GM21619 (cell line): ENCODE measurements at regions not wholly inside any gene's neighbourhood (a gene's known extent, or its start where the extent isn't known, plus 50 kb on each side); places are given as distances from the start of the nearest gene placed in this dataset.
"Not testable (repeated sequence)": the region's sequence is repeated elsewhere in the genome, so short reads cannot be mapped to it uniquely, and the experiment has no call there.

Experiments used
- ATAC-seq: cut with Tn5 transposase; IDR thresholded peaks from one replicate; pipeline ENCODE4 v1.9.1; 2021; ENCODE audit not compliant: unreplicated experiment

DNA sequence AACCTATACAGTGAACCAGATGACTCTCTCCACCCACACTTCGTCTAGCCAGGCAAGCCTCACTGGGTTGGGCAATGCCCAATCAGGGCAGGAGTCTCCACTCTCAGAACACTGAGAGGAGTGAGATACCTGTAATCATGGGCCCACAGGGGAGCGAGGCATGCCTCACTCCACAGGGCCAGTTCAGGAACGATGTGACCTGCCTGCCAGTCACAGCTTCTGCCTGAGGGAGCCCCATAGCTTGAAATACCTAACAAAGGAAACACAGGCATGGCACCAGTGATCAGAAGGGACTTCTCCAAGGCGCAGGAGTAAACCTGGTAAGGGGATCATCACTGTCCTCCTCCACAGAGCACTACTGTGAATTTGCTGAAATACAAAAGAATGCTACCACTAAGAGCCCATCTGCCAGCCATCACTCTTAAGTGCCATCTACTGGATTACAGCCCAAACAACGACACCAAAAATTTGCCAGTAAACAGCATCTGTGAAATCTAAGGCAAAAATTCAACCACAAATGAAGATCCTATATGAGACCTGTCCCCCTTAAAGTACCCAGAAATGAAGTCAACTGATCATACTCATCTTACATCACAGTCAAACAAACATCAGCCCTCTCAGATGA lies 689.9 kb upstream of the SEMA6D start:
- no peak for ATAC-seq

DNA sequence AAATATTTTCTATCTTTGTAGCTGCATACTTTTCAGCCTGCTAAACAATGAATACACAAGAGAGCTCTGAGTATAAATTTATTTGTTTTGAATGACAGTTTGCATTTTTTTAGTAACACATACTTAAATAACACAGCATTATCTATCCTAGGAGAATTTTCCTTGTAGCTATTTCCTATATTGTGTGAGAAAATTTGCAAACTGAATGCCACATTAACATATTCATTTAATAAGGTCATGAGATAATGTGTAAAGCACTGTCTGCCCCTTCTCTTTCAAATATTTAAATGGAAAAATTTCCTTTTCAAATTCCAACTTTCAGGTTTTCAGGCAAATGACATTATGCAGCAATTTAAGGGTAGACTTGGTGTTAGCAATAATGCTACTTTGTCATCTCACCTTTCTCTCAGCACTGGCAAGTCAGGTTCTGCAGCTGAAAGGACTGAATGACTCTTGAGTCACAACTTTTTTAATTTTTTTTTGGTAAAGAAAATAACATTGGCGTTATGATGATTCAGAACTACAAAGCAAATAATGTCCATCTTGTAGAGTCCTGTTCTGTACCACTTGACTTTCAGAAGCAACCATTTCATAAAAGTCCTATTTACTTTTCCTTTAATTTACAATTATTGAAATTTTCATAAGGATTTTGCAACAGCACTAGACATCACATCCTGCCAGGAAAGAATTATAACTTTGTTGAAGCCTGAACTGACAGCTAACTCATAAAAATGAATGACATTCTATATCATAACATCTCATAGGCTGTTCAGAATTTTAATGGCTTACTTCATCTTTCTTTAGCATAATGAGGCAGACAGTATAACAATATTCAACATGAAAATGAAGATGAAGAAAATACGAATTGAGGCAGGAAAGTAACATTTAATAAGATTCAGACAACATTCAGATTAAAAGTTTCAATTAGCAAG lies 681.6 kb upstream of the SEMA6D start:
- no peak for ATAC-seq

DNA sequence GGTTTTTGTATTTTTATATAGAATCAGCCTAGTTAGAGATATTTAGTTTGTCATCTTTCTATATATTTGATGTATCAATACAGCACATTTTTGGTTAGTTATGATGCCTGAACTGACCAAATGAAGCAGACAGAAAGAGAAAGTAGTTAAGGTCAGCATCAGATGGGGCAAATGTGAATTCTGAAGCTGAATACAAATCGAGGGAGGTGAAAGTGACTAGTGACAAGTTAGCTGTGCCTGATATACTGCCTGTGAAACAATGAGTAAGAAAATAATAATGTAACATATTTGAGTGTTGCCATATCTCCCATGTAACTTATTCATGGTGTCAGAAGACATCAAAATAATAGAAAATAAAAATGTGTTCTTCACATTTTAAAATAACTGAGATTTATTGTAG lies 680.3 kb upstream of the SEMA6D start:
- no peak for ATAC-seq

DNA sequence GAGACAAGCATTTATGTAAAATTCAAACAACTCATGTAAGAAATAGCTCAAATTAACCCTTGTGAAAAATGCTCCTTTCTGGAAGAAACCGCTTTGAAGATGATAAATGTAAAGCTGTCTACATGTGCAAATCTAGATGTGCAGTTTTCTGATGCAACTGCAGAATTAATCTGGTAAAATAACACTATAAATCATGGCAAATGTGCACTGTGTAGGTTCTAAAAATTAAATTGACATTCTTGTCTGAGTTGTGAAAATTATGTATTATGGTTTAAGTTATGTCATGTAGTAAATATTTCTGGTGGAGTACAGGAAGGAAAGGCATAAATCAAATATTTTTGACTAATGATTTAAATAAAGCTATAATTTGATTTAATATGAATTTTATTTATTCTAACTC lies 678.1 kb upstream of the SEMA6D start:
- ATAC-seq, result no peak

DNA sequence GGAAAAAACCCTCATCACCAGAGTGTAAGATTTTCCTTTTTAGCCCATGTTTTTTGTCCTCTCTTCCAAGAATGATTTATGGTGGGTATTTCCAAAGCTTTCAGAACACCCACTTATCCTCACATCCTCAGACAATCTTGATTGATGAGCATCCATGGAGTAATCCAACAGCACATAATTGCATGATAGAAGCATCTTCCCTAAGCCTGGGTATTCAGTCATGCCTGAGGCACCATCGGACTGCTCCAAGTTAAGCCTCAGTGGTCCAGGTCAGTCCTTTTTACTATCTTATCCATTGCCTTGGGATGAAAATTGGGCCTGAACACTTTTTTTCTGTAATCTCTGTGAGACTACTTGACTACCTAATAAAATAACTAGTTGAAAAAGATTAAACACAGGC lies 676.0 kb upstream of the SEMA6D start:
- ATAC-seq, result no peak

DNA sequence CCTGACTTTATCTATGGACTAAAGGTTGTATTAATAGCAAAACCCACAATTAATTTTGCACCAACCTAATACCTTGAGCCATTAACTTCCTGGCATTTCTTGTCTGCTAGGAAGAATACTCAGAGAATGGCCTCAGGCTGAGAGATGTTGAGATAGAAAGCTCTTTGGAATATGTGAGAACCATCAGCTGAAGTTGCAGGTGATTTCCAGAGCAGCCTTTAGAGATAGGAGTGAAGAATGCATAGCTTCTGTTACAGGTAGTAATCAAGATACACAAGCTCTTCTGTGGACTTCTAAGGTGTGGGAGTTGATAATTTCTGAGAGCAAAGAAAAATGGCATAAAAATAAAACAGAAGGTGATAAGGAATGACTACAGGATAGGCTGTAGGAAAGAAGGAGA lies 669.3 kb upstream of the SEMA6D start:
- not testable (repeated sequence) for ATAC-seq

DNA sequence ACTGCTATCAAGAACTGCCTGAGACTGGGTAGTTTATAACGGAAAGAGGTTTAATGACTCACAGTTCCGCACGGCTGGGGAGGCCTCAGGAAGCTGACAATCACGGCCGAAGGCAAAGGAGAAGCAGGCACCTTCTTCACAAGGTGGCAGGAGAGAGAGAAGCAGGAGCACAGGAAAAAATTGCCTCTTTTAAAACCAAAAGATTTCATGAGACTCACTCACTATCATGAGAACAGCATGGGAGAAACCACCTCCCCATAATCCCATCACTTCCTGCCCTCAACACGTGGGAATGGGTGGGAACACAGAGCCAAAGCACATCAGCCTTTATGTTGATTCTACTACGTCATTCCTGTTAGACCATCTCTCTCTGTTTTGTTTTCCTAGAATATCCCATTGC lies 650.9 kb upstream of the SEMA6D start:
- ATAC-seq, result no peak

DNA sequence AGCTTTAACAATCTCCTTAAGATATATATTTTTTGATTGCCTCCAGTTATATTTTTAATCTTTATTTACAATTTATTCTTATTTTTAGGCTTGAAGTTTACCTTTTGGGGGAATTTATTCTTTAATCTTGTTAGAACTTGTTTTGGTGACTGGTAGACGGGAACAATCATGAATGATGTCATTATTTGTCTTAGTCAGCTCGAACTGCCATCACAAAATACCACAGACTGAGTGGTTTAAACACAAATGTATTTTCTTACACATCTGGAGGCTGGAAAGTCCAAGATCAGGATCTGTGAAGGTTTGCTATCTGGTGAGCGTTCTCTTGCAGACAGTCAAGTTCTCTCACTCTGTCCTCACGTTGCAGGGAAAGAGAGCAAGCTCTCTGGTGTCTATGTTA lies 639.5 kb upstream of the SEMA6D start:
- not testable (repeated sequence) for ATAC-seq

DNA sequence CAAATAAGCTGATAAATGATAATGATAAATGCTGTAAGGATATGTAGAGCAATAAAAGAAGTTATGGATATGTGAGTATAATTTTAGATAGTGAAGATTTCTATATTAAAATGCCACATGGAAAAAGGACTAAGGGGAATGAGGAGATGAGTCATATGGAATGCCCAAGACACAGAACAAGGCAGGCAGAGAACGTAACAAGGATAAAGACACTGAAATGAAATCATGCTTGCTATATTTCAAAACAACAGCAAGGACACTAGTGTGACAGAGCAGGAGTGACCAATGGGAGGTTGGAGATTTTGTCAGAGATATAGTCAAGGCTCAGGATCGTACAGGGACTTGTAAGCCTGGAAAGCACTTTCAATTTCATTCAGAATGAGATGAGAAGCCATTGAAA lies 621.5 kb upstream of the SEMA6D start:
- ATAC-seq, result no peak

DNA sequence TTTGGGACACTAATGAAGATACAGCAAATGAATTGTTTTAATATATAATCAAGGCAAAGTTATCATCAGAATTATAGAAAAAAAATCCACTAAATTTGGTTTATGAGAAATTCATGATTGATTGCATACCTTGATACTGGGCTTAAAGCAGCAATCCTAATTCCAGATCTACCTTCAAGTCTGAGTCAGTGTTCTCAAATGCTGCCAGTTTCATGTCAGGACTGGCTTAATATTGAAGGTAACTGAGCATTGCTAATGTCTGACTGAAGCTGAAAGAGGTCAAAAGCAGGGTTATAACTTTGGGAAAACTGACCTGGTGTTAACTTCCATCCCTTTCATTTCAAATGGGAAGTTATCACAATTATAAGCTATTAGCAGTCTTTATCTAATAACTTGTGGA lies 618.8 kb upstream of the SEMA6D start:
- ATAC-seq, result not testable (repeated sequence)

DNA sequence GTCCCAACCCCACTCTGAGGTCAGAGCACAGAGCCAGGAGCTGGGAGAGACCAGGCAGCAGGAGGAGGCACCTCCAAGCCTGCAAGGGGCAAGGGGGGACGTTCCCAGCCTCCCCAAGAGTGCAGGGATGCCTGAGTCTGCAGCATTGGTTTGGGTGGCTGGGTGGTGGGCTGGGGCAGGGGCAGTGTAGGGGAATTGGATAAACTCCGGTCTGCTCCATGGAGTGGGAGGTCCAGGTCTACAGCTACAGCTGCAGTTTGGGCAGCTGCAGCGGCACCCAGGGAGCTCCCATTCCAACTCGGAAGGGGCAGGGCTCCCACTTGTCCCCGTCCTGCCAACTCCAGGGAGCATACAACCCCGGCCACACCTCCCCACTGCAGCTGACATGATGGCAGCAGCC lies 617.5 kb upstream of the SEMA6D start:
- not testable (repeated sequence) for ATAC-seq

DNA sequence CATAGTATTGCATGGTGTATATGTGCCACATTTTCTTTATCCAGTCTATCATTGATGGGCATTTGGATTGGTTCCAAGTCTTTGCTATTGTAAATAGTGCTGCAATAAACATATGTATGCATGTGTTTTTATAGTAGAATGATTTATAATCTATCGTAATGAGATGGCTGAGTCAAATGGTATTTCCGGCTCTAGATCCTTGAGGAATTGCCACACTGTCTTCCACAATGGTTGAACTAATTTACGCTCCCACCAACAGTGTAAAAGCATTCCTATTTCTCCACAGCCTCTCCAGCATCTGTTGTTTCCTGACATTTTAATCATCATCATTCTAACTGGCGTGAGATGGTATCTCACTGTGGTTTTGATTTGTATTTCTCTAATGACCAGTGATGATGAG lies 608.5 kb upstream of the SEMA6D start:
- ATAC-seq, result not testable (repeated sequence)

DNA sequence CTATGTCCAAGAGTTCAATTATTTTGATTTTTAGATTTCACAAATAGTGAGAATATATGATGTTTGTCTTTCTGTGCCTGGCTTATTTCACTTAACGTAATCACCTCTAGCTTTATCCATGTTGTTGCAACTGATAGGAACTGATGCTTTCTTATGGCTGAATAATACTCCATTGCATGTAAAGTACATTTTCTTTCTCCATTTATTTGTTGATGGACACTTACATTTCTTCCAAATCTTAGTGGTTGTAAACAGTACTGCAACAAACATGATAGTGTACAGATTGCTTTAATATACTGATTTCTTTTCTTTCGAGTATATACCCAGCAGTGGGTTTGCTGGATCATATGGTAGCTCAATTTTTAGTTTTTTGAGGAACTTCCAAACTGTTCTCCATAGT lies 600.6 kb upstream of the SEMA6D start:
- ATAC-seq, result no peak

DNA sequence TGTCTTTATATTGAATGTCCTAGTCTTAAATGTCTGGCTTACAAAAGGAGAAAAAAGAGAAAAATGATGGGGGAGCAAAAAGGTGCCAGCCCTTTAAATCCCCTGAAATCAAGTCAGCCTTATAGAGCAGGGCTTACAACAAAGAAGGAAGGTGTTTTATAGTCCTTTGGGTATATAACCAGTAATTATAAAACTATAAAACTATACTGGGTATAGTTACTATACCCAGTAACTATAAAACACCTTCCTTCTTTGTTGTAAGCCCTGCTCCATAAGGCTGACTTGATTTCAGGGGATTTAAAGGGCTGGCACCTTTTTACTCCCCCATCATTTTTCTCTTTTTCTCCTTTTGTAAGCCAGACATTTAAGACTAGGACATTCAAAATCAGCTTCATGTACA lies 598.0 kb upstream of the SEMA6D start:
- no peak for ATAC-seq

DNA sequence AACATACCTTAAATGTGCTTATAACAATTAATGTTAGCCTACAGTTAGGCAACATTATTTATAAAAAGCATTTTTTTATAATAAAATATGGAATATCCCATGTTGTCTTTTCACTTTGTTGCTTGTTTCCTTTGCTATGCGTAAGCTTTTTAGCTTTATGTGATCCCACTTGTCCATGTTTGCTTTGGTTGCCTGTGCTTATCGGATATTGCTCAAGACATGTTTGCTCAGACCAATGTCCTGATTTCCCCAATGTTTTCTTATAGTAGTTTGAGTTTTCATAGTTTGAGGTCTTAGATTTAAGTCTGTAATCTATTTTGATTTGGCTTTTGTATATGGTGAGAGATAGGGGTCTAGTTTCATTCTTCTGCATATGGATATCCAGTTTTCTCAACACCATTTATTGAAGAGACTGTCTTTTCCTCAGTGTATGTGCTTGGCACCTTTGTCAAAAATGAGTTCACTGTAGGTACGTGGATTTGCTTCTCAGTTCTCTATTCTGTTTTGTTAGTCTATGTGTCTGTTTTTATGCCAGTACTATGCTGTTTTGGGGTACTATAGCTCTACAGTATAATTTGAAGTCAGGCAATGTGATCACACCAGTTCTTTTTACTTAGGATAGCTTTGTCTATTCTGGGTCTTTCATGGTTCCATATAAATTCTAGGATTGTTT lies 592.7 kb upstream of the SEMA6D start:
- ATAC-seq, result no peak

DNA sequence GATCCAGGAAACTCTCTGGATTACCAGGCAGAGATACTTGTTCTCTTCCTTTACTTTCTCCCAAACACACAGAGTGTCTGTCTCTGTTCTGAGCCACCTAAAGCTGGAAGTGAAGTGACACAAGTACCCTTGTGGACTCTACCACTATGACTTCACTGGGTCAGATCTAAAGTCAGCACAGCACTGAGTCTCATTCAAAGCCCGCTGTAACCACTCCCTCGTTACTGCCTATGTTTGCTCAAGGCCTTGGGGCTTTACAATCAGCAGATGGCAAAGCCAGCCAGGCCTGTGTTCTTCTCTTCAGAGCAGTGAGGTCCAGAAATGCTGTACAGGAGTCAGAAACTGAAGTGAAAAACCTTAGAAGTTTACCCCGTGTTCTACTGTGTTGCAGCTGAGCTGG lies 588.3 kb upstream of the SEMA6D start:
- no peak for ATAC-seq

DNA sequence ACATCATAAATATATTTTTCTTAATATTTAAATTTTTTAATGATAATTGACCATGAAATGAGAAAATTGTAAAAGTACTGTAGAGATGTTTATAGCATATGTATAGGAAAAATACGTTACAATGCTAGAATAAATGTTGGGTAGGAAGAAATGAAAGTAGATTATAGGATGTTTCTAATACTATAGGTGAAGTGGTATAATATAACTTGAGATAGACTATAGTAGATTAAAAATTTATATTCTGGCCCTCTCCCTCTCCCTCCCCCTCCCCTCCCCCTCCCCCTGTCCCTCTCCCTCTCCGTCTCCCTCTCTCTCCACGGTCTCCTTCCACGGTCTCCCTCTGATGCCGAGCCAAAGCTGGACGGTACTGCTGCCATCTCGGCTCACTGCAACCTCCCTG lies 585.9 kb upstream of the SEMA6D start:
- not testable (repeated sequence) for ATAC-seq

DNA sequence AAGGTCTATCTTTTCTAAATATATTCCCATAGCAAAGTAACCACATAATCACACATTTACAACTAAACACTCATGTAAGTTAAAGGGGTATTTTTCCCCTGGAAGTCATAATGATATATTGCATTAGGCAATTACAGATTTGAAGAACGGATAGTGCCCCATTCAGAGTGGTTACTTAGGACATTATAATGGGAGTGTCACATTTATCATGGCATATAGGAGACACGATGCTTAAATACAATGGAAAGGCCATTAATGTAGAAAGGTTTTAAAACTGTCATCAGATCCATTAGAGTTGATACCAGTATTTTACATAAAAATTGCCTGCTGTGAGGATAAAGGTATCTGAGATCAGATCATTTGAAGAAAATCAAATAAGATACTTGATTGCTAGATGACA lies 582.0 kb upstream of the SEMA6D start:
- ATAC-seq, result no peak

DNA sequence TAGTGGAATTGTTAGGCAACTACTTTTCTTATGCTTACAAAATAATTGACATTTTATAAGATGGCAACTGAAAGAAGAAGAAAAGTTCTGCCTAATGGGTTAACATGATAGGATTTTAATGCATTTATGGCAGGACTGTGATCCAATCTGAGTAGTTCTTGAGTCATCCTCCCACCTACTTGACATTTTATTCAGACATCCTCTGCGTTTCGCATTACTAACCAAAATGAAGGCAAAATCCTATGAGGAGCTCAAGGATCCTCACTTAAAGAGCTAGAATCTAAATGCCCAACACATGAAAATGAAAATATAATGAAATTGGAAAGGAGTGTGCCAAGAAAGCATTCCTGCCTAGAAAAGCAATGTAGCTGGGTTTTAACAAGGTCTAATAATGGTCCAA lies 581.1 kb upstream of the SEMA6D start:
- no peak for ATAC-seq

DNA sequence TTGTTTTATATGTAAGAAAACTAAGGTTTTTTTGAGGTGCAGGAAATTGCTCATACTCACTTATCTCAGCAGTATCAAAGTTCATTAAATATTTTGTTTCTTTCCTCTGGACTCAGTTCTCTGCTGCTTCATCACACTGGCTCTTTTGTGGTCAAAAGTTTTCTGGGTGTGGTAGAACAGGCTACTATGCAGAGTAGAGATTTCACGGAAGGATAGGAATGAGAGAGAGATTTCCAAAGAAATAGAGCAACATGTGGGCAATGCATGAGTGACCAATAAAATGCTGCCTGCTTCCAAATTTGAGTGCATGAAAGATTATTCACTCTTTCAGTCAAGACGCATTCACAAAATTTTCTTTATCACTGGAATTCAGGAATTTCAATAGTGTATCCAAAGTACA lies 577.3 kb upstream of the SEMA6D start:
- no peak for ATAC-seq

DNA sequence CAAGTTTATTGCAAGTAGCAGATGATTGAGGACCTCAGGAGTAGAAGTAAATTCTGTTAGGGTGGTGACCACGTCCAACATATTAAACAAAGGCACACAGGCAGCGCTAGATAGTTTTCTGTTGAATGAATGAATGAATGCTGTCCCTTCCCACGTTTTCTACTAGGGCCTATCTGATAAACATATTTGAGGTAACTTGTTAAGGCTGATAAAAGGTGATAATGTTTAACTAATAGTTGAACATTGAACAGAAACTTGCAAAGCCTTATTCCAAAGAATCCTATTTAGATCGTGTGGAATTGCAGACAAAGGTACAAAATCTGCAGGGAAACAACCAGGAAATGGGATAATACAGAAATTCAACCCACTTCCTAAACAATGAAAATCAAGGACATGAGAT lies 559.5 kb upstream of the SEMA6D start:
- no peak for ATAC-seq

DNA sequence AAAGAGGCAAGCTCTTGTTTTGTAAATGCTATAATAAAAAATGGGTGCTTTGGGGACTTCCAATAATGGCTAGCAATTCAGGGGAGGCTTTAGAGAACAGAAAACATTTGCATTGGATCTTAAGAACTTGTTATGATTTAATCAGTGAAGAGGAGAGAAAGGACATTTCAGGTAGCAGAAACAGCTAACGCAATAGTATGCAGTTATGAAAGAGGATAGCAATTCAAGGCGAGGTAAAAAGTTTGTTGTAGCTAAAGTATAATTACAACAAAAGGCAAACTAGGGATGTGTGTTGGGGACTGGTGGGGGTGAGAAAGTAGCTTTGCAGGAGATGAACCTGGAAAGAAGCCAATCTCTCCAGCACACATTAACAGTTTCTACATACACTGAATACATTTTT lies 558.7 kb upstream of the SEMA6D start:
- no peak for ATAC-seq
